ENCODE measurements at regions not wholly inside any gene's neighbourhood (a gene's known extent, or its start where the extent isn't known, plus 50 kb on each side); places are given as distances from the start of the nearest gene placed in this dataset.

DNA sequence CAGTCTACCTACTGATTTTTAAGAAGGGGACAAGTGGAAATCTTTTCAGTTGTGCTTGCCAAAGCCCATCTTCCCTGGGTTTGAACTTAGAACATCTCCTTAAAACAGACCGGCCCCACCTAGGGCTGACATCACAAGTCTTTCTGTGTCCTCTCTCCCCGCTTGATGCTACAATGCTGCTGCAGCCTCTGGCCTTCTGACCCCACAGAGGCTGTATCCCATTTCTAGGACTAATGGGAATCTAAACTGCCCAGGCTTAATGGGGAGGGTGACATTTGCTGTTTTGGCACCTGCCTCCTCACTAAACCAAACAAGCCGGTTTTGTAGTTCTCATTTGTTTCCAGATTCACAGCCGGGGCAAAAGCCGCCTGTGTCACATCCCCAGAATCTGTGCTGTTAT, 121.3 kb upstream of the CADM1 start:
- Histone ChIP-seq H3K27me3 (replicated peaks; ENCODE audit: insufficient read depth) (peaks cover 4% of the 10 kb centered on the region; the same call in 1 of the 2 replicates), H3K9ac (no peak overlapping the region), H3K9me2 (ENCODE audit: insufficient read depth) (no peaks in the 10 kb centered on the region), H3K36me3 (ENCODE audit: low read depth) (no peaks in the 10 kb centered on the region), H3F3A (ENCODE audit: insufficient read depth) (0 out of 2 replicates have a peak, but pooled peaks cover 3% of the 10 kb centered on the region), H4K20me1 (ENCODE audit: insufficient read depth) (no peaks in the 10 kb centered on the region), H3K4me1 (ENCODE audit: insufficient read depth) (peaks cover 6% of the 10 kb centered on the region; the same call in 1 of the 2 replicates), H3K4me2 (ENCODE audit: unreplicated experiment) (no peak overlapping the region), H2AFZ (no peak overlapping the region), H3K4me3 (no peak overlapping the region), H3K79me2 (ENCODE audit: insufficient read depth) (no peaks in the 10 kb centered on the region), H3K9me3 (ENCODE audit: low read depth) (no peaks in the 10 kb centered on the region), H3K27ac (no peak overlapping the region)
- WGBS, 2 experiments (ENCODE audit: low coverage in 1 of 2, low lambda C conversion rate in 2 of 2, missing lambda C conversion rate in 2 of 2): 79 to 90% methylated on average over 5 of the region's 5 CpGs
- TF ChIP-seq EZH2 (IDR thresholded peaks at IDR 0.05; ENCODE audit: insufficient read depth, poor library complexity, severe bottlenecking): no peak
- TF ChIP-seq EZH2phosphoT487 (IDR thresholded peaks at IDR 0.05; ENCODE audit: insufficient read depth, low read depth): no peak
- no peak for DNase-seq
- in situ Hi-C loops (cut with MboI): no loop called here

DNA sequence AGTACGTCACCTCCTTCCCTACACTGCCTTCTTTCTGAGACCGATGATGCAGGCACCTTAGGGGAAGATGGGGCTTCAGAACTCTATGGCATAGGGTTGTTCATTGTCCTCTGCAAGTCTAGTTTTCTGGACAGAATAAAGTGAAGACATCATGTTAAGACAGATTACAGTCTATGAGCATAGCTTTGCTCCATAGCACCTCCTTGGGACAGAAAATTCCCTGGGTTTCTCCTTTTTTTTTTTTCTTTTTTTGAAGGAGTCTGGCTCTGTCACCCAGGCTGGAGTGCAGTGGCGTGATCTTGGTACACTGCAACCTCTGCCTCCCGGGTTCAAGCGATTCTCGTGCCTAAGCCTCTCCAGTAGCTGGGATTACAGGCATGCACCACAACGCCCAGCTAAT, 119.8 kb upstream of the CADM1 start:
- Histone ChIP-seq H3K79me2 (ENCODE audit: insufficient read depth) (no peaks in the 10 kb centered on the region), H3K27ac (no peak overlapping the region), H3K36me3 (ENCODE audit: low read depth) (no peaks in the 10 kb centered on the region), H3K4me3 (no peak overlapping the region), H3K9me2 (ENCODE audit: insufficient read depth) (no peaks in the 10 kb centered on the region), H3K27me3 (replicated peaks; ENCODE audit: insufficient read depth) (peaks cover 7% of the 10 kb centered on the region; the same call in 1 of the 2 replicates), H4K20me1 (ENCODE audit: insufficient read depth) (no peaks in the 10 kb centered on the region), H3F3A (ENCODE audit: insufficient read depth) (0 out of 2 replicates have a peak, but pooled peaks cover 3% of the 10 kb centered on the region), H3K9me3 (ENCODE audit: low read depth) (no peaks in the 10 kb centered on the region), H3K4me2 (ENCODE audit: unreplicated experiment) (no peak overlapping the region), H2AFZ (no peak overlapping the region), H3K4me1 (ENCODE audit: insufficient read depth) (peaks cover 6% of the 10 kb centered on the region; the same call in 1 of the 2 replicates), H3K9ac (no peak overlapping the region)
- DNase-seq: no peak
- in situ Hi-C loops (cut with MboI): no loop called here
- TF ChIP-seq EZH2 (IDR thresholded peaks at IDR 0.05; ENCODE audit: insufficient read depth, poor library complexity, severe bottlenecking) (no peak), EZH2phosphoT487 (IDR thresholded peaks at IDR 0.05; ENCODE audit: insufficient read depth, low read depth) (no peak)
- 84 to 85% methylated on average over 6 to 7 of the region's 7 CpGs for WGBS, 2 experiments (ENCODE audit: low coverage in 1 of 2, low lambda C conversion rate in 2 of 2, missing lambda C conversion rate in 2 of 2)

DNA sequence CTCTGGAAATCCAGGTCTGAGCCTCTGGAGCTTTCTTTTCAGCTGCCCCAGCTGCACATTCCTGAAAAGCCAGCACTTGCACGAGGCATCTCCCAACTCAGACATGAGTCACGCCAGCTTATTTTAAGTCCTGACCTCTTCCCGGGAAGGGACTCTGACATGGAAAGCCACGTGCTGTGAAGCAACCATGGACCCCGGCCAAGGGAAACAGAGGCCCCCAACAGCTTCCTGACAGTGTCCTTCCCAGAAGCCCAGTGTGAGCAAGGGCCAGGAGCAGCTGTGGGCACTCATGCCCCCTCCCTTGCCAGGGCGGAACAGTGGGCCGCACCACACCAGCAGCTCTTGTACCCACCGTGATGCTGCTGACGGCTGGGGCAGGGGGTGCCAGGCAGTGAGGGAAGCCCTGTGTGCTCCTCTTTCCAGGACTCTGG, 118.8 kb upstream of the CADM1 start:
- no peak overlapping the region for H2AFZ ChIP-seq
- in situ Hi-C loops (cut with MboI): no loop called here
- H3F3A ChIP-seq (ENCODE audit: insufficient read depth): 0 out of 2 replicates have a peak, but pooled peaks cover 3% of the 10 kb centered on the region
- H3K4me2 ChIP-seq (ENCODE audit: unreplicated experiment): peak overlapping the region; percentile 12
- no peaks in the 10 kb centered on the region for H3K36me3 ChIP-seq (ENCODE audit: low read depth)
- no peaks in the 10 kb centered on the region for H3K79me2 ChIP-seq (ENCODE audit: insufficient read depth)
- DNase-seq: peak; percentile 84
- no peak overlapping the region for H3K27ac ChIP-seq
- no peaks in the 10 kb centered on the region for H4K20me1 ChIP-seq (ENCODE audit: insufficient read depth)
- H3K27me3 ChIP-seq (replicated peaks; ENCODE audit: insufficient read depth): peaks cover 7% of the 10 kb centered on the region; the same call in 1 of the 2 replicates
- no peaks in the 10 kb centered on the region for H3K9me3 ChIP-seq (ENCODE audit: low read depth)
- no peak overlapping the region for H3K9ac ChIP-seq
- H3K4me1 ChIP-seq (ENCODE audit: insufficient read depth): peaks cover 6% of the 10 kb centered on the region; the same call in 1 of the 2 replicates
- WGBS, 2 experiments (ENCODE audit: low coverage in 1 of 2, low lambda C conversion rate in 2 of 2, missing lambda C conversion rate in 2 of 2): 17 to 19% methylated on average over 9 of the region's 9 CpGs
- no peak overlapping the region for H3K4me3 ChIP-seq
- TF ChIP-seq EZH2 (IDR thresholded peaks at IDR 0.05; ENCODE audit: insufficient read depth, poor library complexity, severe bottlenecking) (no peak), EZH2phosphoT487 (IDR thresholded peaks at IDR 0.05; ENCODE audit: insufficient read depth, low read depth) (no peak)
- no peaks in the 10 kb centered on the region for H3K9me2 ChIP-seq (ENCODE audit: insufficient read depth)

DNA sequence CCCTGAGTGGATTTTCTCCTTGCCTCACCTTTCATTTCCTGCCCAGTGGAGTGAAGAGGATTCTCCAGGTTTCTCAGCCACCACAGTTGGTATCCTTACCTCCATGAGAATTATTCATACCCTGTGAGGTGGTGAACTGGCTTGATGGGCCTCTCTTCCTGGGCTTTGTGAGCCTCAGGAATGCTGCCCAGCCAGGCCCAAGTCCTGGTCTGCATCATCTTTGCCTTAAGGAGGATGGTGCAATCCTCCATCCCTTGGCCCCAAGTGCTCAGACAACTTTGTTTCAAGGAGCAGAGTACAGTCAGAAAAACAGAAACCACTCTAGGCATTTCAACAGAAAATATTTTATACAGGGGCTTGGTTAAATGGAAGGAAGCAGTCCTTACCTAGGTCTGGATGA, 114.2 kb upstream of the CADM1 start:
- Histone ChIP-seq H3K9me2 (ENCODE audit: insufficient read depth) (no peaks in the 10 kb centered on the region), H3K79me2 (ENCODE audit: insufficient read depth) (no peaks in the 10 kb centered on the region), H3F3A (ENCODE audit: insufficient read depth) (0 out of 2 replicates have a peak, but pooled peaks cover 3% of the 10 kb centered on the region), H3K4me1 (ENCODE audit: insufficient read depth) (peaks cover 6% of the 10 kb centered on the region; the same call in 1 of the 2 replicates), H3K4me3 (no peak overlapping the region), H3K9ac (no peak overlapping the region), H2AFZ (no peak overlapping the region), H3K27ac (no peak overlapping the region), H3K36me3 (ENCODE audit: low read depth) (no peaks in the 10 kb centered on the region), H3K9me3 (ENCODE audit: low read depth) (no peaks in the 10 kb centered on the region), H3K27me3 (replicated peaks; ENCODE audit: insufficient read depth) (peaks cover 7% of the 10 kb centered on the region; the same call in 1 of the 2 replicates), H3K4me2 (ENCODE audit: unreplicated experiment) (no peak overlapping the region), H4K20me1 (ENCODE audit: insufficient read depth) (no peaks in the 10 kb centered on the region)
- in situ Hi-C loops (cut with MboI): no loop called here
- DNase-seq: peak; percentile 6
- TF ChIP-seq EZH2 (IDR thresholded peaks at IDR 0.05; ENCODE audit: insufficient read depth, poor library complexity, severe bottlenecking) (no peak), EZH2phosphoT487 (IDR thresholded peaks at IDR 0.05; ENCODE audit: insufficient read depth, low read depth) (no peak)

Data from GM23248 (cell line).